Progenitor cell of endocrine pancreas (in vitro differentiated cells): ENCODE measurements at regions not wholly inside any gene's neighbourhood (a gene's known extent, or its start where the extent isn't known, plus 50 kb on each side); places are given as distances from the start of the nearest gene placed in this dataset.

ENCODE experiments used
- DNase-seq: peaks from one replicate; pipeline ENCODE4 v3.0.0; 2021; ENCODE audit warnings: low spot score; ENCODE audit not compliant: unreplicated experiment
- H3K27ac Mint-ChIP-seq: 2 replicates; pipeline ENCODE4 v1.8.0; 2021; ENCODE audit warnings: mild to moderate bottlenecking, moderate library complexity, mixed read lengths
- H3K27me3 Mint-ChIP-seq: 2 replicates; pipeline ENCODE4 v1.8.0; 2021; ENCODE audit warnings: mixed read lengths
- H3K36me3 Mint-ChIP-seq: 2 replicates; pipeline ENCODE4 v1.8.0; 2022; ENCODE audit warnings: mixed read lengths; ENCODE audit not compliant: insufficient read depth
- H3K4me1 Mint-ChIP-seq: 2 replicates; pipeline ENCODE4 v1.8.0; 2021; ENCODE audit warnings: low read depth, mixed read lengths
- H3K4me3 Mint-ChIP-seq: 2 replicates; pipeline ENCODE4 v1.8.0; 2021; ENCODE audit warnings: low read depth, mild to moderate bottlenecking, moderate library complexity, mixed read lengths
- H3K9me3 Mint-ChIP-seq: 2 replicates; pipeline ENCODE4 v1.8.0; 2021; ENCODE audit warnings: low read depth, mixed read lengths
- TF ChIP-seq, protein P1 (sequence below): fragments of 200-600 bp; sonication (generic); IDR thresholded peaks from one replicate; pipeline ENCODE4 v1.5.0; 2021; ENCODE audit warnings: antibody characterized with exemption, mild to moderate bottlenecking; ENCODE audit not compliant: unreplicated experiment

- Mint-ChIP-seq H3K4me3 (no peak overlapping the region), H3K36me3 (no peaks in the 10 kb centered on the region), H3K27me3 (no peaks in the 10 kb centered on the region), H3K9me3 (peaks cover 4% of the 10 kb centered on the region), H3K27ac (no peak overlapping the region), H3K4me1 (no peaks in the 10 kb centered on the region)
- TF ChIP-seq, protein P1, sequence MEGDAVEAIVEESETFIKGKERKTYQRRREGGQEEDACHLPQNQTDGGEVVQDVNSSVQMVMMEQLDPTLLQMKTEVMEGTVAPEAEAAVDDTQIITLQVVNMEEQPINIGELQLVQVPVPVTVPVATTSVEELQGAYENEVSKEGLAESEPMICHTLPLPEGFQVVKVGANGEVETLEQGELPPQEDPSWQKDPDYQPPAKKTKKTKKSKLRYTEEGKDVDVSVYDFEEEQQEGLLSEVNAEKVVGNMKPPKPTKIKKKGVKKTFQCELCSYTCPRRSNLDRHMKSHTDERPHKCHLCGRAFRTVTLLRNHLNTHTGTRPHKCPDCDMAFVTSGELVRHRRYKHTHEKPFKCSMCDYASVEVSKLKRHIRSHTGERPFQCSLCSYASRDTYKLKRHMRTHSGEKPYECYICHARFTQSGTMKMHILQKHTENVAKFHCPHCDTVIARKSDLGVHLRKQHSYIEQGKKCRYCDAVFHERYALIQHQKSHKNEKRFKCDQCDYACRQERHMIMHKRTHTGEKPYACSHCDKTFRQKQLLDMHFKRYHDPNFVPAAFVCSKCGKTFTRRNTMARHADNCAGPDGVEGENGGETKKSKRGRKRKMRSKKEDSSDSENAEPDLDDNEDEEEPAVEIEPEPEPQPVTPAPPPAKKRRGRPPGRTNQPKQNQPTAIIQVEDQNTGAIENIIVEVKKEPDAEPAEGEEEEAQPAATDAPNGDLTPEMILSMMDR, result no peak
- no peak for DNase-seq
Observed at GRCh38 chr5:128757196-128757959, 207.9 kb upstream of the SLC27A6 start.

- TF ChIP-seq, protein P1, result no peak
- H3K27me3 Mint-ChIP-seq, result no peaks in the 10 kb centered on the region
- no peak overlapping the region for H3K4me3 Mint-ChIP-seq
- no peak overlapping the region for H3K27ac Mint-ChIP-seq
- H3K9me3 Mint-ChIP-seq, result peaks cover 4% of the 10 kb centered on the region
- no peaks in the 10 kb centered on the region for H3K4me1 Mint-ChIP-seq
- no peak for DNase-seq
- no peaks in the 10 kb centered on the region for H3K36me3 Mint-ChIP-seq
Observed at GRCh38 chr5:128762661-128763306, 202.5 kb upstream of the SLC27A6 start.

DNA sequence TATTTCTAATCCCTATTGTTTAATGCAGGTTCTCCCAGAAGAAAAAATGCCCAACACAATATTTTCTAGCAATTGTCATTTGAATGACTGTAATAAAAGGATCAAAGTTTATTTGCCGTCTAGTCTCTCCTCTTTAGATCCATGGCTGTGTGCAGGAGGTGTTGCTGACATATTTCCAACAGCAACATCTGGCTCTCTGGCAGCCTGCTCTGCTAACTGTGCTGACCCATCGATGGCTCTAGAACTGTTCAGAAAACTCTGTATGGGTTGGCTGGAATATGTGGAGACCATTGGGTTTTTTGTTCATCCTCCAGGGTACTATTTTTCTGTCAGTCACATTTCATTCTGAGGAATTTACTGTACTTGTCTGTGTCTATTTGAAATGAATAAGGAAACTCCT is 202.0 kb upstream of the SLC27A6 start:
- no peak for DNase-seq
- H3K27ac Mint-ChIP-seq, result no peak overlapping the region
- H3K27me3 Mint-ChIP-seq, result no peaks in the 10 kb centered on the region
- no peaks in the 10 kb centered on the region for H3K36me3 Mint-ChIP-seq
- TF ChIP-seq, protein P1, result no peak
- no peaks in the 10 kb centered on the region for H3K4me1 Mint-ChIP-seq
- no peak overlapping the region for H3K4me3 Mint-ChIP-seq
- H3K9me3 Mint-ChIP-seq, result peaks cover 4% of the 10 kb centered on the region

- Mint-ChIP-seq H3K4me3 (no peak overlapping the region), H3K9me3 (no peaks in the 10 kb centered on the region), H3K4me1 (no peaks in the 10 kb centered on the region), H3K36me3 (no peaks in the 10 kb centered on the region), H3K27me3 (no peaks in the 10 kb centered on the region), H3K27ac (no peak overlapping the region)
- DNase-seq, result no peak
- TF ChIP-seq, protein P1, result no peak
Observed at GRCh38 chr5:128764601-128765310, 200.5 kb upstream of the SLC27A6 start.

DNA sequence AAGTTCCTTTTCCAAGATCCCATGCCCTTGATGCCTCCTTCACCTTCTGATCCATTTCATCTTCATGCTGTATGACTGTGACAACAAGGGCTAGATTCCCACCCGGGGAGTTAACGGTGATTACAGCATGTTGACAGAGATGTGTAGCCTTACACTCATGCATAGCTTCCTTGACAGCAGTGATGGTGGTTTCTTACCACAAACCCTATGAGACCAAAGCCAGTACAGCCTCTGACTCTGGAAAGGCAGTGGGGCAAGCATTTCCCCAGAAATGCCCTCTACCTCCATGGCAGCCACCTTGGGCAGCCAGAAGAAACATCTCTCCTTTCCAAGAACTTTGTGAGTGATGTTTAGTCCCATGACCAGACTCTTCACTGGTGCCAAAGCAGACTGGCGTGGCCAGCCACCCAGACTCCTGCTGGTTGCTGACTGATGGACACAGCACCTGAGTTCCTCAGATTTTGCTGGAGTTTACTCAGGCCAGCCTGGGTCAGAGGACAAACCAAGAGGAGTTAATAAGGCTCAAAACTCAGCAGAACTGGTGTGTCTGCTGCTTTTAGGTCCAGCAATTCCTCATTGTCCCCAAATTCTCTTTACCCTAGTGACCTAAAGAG is 199.7 kb upstream of the SLC27A6 start:
- H3K27me3 Mint-ChIP-seq, result no peaks in the 10 kb centered on the region
- TF ChIP-seq, protein P1, result no peak
- no peak overlapping the region for H3K4me3 Mint-ChIP-seq
- H3K9me3 Mint-ChIP-seq, result no peaks in the 10 kb centered on the region
- no peak for DNase-seq
- no peak overlapping the region for H3K27ac Mint-ChIP-seq
- no peaks in the 10 kb centered on the region for H3K4me1 Mint-ChIP-seq
- no peaks in the 10 kb centered on the region for H3K36me3 Mint-ChIP-seq
